ENCODE measurements at regions not wholly inside any gene's neighbourhood (a gene's known extent, or its start where the extent isn't known, plus 50 kb on each side); places are given as distances from the start of the nearest gene placed in this dataset.

DNA sequence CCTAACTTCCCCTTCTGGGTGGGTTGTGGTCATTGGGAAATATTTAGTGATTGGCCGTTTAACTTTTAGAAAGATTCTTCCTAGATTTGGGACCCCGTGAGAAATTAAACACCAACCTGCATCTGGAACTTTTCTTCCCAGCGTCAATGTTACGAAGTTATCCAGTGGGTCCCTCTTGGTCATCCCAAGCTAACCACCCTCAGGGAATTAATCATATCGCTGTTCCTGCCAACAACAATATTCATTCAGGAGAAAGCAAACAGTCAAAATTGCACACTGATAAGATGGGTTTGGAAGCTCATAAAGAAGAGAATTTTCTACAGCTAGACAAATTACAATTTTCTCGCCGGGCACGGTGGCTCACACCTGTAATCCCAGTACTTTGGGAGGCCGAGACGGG is 121.2 kb upstream of the STX18 start:
- Mint-ChIP-seq H3K27ac (ENCODE audit: unreplicated experiment) (no peak overlapping the region), H3K4me1 (ENCODE audit: low read depth, unreplicated experiment) (no peaks in the 10 kb centered on the region), H3K27me3 (ENCODE audit: unreplicated experiment) (no peaks in the 10 kb centered on the region), H3K36me3 (ENCODE audit: insufficient read depth, unreplicated experiment) (no peaks in the 10 kb centered on the region), H3K4me3 (ENCODE audit: low read depth, unreplicated experiment) (no peak overlapping the region), H3K9me3 (ENCODE audit: low read depth, unreplicated experiment) (no peaks in the 10 kb centered on the region)
- intact Hi-C loops (cut with micrococcal nuclease; ENCODE audit: unreplicated experiment): no loop called here
- TF ChIP-seq, protein P1, sequence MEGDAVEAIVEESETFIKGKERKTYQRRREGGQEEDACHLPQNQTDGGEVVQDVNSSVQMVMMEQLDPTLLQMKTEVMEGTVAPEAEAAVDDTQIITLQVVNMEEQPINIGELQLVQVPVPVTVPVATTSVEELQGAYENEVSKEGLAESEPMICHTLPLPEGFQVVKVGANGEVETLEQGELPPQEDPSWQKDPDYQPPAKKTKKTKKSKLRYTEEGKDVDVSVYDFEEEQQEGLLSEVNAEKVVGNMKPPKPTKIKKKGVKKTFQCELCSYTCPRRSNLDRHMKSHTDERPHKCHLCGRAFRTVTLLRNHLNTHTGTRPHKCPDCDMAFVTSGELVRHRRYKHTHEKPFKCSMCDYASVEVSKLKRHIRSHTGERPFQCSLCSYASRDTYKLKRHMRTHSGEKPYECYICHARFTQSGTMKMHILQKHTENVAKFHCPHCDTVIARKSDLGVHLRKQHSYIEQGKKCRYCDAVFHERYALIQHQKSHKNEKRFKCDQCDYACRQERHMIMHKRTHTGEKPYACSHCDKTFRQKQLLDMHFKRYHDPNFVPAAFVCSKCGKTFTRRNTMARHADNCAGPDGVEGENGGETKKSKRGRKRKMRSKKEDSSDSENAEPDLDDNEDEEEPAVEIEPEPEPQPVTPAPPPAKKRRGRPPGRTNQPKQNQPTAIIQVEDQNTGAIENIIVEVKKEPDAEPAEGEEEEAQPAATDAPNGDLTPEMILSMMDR (IDR thresholded peaks at IDR 0.05; ENCODE audit: unreplicated experiment): no peak
- DNase-seq: no peak
- no TSS peak for BruUV-seq (replicated peaks)
- CTCF ChIA-PET: no interaction called here

DNA sequence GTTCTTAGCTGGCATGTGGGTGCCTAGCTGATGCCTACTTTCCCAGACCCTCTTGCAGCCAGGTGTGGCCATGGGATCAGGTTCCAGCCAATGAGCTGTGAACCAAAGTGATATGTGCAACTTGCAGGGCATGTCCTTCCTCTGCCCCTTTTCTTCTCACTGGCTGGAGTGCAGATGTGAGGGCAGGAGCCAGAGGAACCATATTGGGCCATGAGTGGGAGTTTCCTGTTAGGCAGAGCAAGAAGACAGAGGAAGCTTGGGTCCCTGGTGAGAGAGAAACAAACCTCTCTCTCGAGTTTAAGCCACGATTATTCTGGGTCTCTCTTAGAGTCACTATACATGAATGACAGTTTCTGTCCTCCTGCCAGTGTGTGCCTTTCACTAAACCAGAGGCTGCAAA is 120.4 kb upstream of the STX18 start:
- H3K27ac Mint-ChIP-seq (ENCODE audit: unreplicated experiment): no peak overlapping the region
- no peaks in the 10 kb centered on the region for H3K27me3 Mint-ChIP-seq (ENCODE audit: unreplicated experiment)
- no peaks in the 10 kb centered on the region for H3K36me3 Mint-ChIP-seq (ENCODE audit: insufficient read depth, unreplicated experiment)
- intact Hi-C loops (cut with micrococcal nuclease; ENCODE audit: unreplicated experiment): no loop called here
- H3K9me3 Mint-ChIP-seq (ENCODE audit: low read depth, unreplicated experiment): no peaks in the 10 kb centered on the region
- no peak for DNase-seq
- TF ChIP-seq, protein P1 (IDR thresholded peaks at IDR 0.05; ENCODE audit: unreplicated experiment): no peak
- H3K4me1 Mint-ChIP-seq (ENCODE audit: low read depth, unreplicated experiment): no peaks in the 10 kb centered on the region
- H3K4me3 Mint-ChIP-seq (ENCODE audit: low read depth, unreplicated experiment): no peak overlapping the region
- CTCF ChIA-PET: no interaction called here
- no TSS peak for BruUV-seq (replicated peaks)

DNA sequence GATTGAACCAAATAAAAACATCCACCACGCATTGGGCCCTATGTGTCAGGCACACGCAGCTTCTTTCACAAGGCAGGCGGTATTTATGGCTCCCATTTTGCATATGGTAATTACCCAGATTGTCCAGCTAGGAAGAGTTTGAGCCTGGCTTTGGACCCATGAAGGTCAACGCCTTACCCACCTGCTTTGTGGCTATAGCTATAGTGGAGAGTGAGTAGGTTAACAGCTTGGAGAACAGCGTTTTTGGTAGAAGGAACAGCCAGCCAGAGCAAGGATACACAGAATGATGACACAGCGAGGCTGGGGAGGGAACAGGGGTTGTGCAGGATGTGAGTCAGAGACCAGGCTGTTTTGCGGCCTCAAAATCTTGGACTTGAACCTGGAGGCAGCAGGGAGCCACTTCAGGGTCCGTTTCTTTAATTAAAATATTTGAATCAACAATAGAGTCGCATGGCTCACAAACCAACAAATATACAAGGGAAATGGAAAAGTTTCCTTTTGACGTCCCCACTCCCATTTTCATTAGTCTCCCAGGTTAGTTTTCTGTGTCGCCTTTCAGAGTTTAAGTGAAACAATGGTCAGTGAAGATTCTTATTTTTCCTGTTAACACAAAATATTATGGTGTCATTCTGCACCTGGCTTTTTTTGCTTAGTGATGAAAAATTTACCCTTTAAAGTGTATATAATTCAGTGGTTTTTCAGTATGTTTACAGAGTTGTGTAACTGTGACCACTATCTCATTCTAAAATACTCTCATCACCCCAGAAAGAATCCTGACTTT is 118.2 kb upstream of the STX18 start:
- CTCF ChIA-PET: no interaction called here
- H3K27ac Mint-ChIP-seq (ENCODE audit: unreplicated experiment): no peak overlapping the region
- intact Hi-C loops (cut with micrococcal nuclease; ENCODE audit: unreplicated experiment): no loop called here
- H3K9me3 Mint-ChIP-seq (ENCODE audit: low read depth, unreplicated experiment): no peaks in the 10 kb centered on the region
- H3K27me3 Mint-ChIP-seq (ENCODE audit: unreplicated experiment): no peaks in the 10 kb centered on the region
- TF ChIP-seq, protein P1 (IDR thresholded peaks at IDR 0.05; ENCODE audit: unreplicated experiment): no peak
- no peak overlapping the region for H3K4me3 Mint-ChIP-seq (ENCODE audit: low read depth, unreplicated experiment)
- H3K4me1 Mint-ChIP-seq (ENCODE audit: low read depth, unreplicated experiment): no peaks in the 10 kb centered on the region
- no peaks in the 10 kb centered on the region for H3K36me3 Mint-ChIP-seq (ENCODE audit: insufficient read depth, unreplicated experiment)
- DNase-seq: no peak
- no TSS peak for BruUV-seq (replicated peaks)

DNA sequence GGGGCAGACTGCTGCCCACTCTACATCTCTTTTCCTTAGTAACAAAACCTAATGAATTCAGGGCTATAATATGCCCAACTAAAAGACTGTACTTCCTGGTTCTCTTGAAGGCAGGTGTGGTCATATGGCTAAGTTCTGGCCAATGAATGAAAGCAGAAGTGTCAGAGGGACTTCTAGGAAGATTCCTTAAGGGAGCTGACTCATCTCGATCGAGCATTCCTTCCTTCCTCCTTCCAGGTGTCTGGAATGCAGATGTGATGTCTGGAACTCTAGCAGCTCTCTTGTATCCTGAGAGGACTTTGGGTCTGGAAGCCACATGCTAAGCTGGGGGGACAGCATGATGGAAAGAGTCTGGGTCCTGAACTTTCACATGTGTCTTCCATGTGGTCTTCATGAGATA is 116.2 kb upstream of the STX18 start:
- TF ChIP-seq, protein P1 (IDR thresholded peaks at IDR 0.05; ENCODE audit: unreplicated experiment): no peak
- no peak overlapping the region for H3K27ac Mint-ChIP-seq (ENCODE audit: unreplicated experiment)
- no peak overlapping the region for H3K4me3 Mint-ChIP-seq (ENCODE audit: low read depth, unreplicated experiment)
- H3K36me3 Mint-ChIP-seq (ENCODE audit: insufficient read depth, unreplicated experiment): no peaks in the 10 kb centered on the region
- CTCF ChIA-PET: no interaction called here
- DNase-seq: no peak
- no peaks in the 10 kb centered on the region for H3K4me1 Mint-ChIP-seq (ENCODE audit: low read depth, unreplicated experiment)
- no TSS peak for BruUV-seq (replicated peaks)
- no peaks in the 10 kb centered on the region for H3K27me3 Mint-ChIP-seq (ENCODE audit: unreplicated experiment)
- intact Hi-C loops (cut with micrococcal nuclease; ENCODE audit: unreplicated experiment): no loop called here
- no peaks in the 10 kb centered on the region for H3K9me3 Mint-ChIP-seq (ENCODE audit: low read depth, unreplicated experiment)
